ENCODE measurements at regions not wholly inside any gene's neighbourhood (a gene's known extent, or its start where the extent isn't known, plus 50 kb on each side); places are given as distances from the start of the nearest gene placed in this dataset.

GRCh38 chr5:39877479-39877878 lies 452.7 kb upstream of the DAB2 start:
- H3K4me2 ChIP-seq (ENCODE audit: low read length), result no peak overlapping the region
- no peak overlapping the region for H2BK5ac ChIP-seq (ENCODE audit: low read length)
- H3K56ac ChIP-seq (ENCODE audit: low read length), result no peak overlapping the region
- H3K79me2 ChIP-seq (ENCODE audit: control insufficient read depth, insufficient read depth, low read length), result no peaks in the 10 kb centered on the region
- no peak overlapping the region for H3K4me3 ChIP-seq (ENCODE audit: low read length)
- no peaks in the 10 kb centered on the region for H3K79me1 ChIP-seq (ENCODE audit: low read length)
- no CpG with 5 or more reads among the region's 3 CpGs for WGBS (ENCODE audit: extremely low coverage, insufficient coverage, low lambda C conversion rate)
- H3K27me3 ChIP-seq (ENCODE audit: insufficient read depth, low read length, poor library complexity), result no peaks in the 10 kb centered on the region
- no peak for DNase-seq
- H3K23ac ChIP-seq (ENCODE audit: low read length), result no peak overlapping the region
- no peak overlapping the region for H2BK15ac ChIP-seq (replicated peaks; ENCODE audit: low read depth)
- no peak overlapping the region for H3K18ac ChIP-seq (ENCODE audit: low read length)
- H3K36me3 ChIP-seq (ENCODE audit: control insufficient read depth, insufficient read depth, low read length), result no peaks in the 10 kb centered on the region
- no peak overlapping the region for H3K9ac ChIP-seq (ENCODE audit: low read length)
- no peak overlapping the region for H2BK120ac ChIP-seq (ENCODE audit: low read depth, low read length)
- no peak overlapping the region for H3K4ac ChIP-seq (ENCODE audit: low read depth, low read length)
- H4K8ac ChIP-seq (ENCODE audit: low read depth, low read length), result no peak overlapping the region
- no peak overlapping the region for H4K5ac ChIP-seq (ENCODE audit: low read length)
- no peaks in the 10 kb centered on the region for H3K4me1 ChIP-seq (ENCODE audit: control insufficient read depth, low read depth, low read length)
- H3K27ac ChIP-seq (ENCODE audit: low read depth, low read length), result no peak overlapping the region
- no peak overlapping the region for H2AK5ac ChIP-seq (ENCODE audit: low read length)

GRCh38 chr5:39876146-39876545 lies 451.4 kb upstream of the DAB2 start:
- Histone ChIP-seq H3K56ac (ENCODE audit: low read length) (no peak overlapping the region), H2BK5ac (ENCODE audit: low read length) (no peak overlapping the region), H3K18ac (ENCODE audit: low read length) (no peak overlapping the region), H2BK120ac (ENCODE audit: low read depth, low read length) (no peak overlapping the region), H3K9ac (ENCODE audit: low read length) (no peak overlapping the region), H3K23ac (ENCODE audit: low read length) (no peak overlapping the region), H3K4ac (ENCODE audit: low read depth, low read length) (no peak overlapping the region), H3K79me1 (ENCODE audit: low read length) (no peaks in the 10 kb centered on the region), H3K27me3 (ENCODE audit: insufficient read depth, low read length, poor library complexity) (no peaks in the 10 kb centered on the region), H4K8ac (ENCODE audit: low read depth, low read length) (no peak overlapping the region), H3K4me3 (ENCODE audit: low read length) (no peak overlapping the region), H4K5ac (ENCODE audit: low read length) (no peak overlapping the region), H3K79me2 (ENCODE audit: control insufficient read depth, insufficient read depth, low read length) (no peaks in the 10 kb centered on the region), H2BK15ac (replicated peaks; ENCODE audit: low read depth) (no peak overlapping the region), H3K4me2 (ENCODE audit: low read length) (no peak overlapping the region), H2AK5ac (ENCODE audit: low read length) (no peak overlapping the region), H3K4me1 (ENCODE audit: control insufficient read depth, low read depth, low read length) (no peaks in the 10 kb centered on the region), H3K36me3 (ENCODE audit: control insufficient read depth, insufficient read depth, low read length) (no peaks in the 10 kb centered on the region), H3K27ac (ENCODE audit: low read depth, low read length) (no peak overlapping the region)
- whole genome bisulfite sequencing (ENCODE audit: extremely low coverage, insufficient coverage, low lambda C conversion rate), result no CpG with 5 or more reads among the region's 1 CpG
- no peak for DNase-seq

- Histone ChIP-seq H3K4ac (ENCODE audit: low read depth, low read length) (no peak overlapping the region), H3K27me3 (ENCODE audit: insufficient read depth, low read length, poor library complexity) (no peaks in the 10 kb centered on the region), H3K4me1 (ENCODE audit: control insufficient read depth, low read depth, low read length) (no peaks in the 10 kb centered on the region), H3K36me3 (ENCODE audit: control insufficient read depth, insufficient read depth, low read length) (no peaks in the 10 kb centered on the region), H3K4me3 (ENCODE audit: low read length) (no peak overlapping the region), H2AK5ac (ENCODE audit: low read length) (no peak overlapping the region), H3K27ac (ENCODE audit: low read depth, low read length) (no peak overlapping the region), H3K79me1 (ENCODE audit: low read length) (no peaks in the 10 kb centered on the region), H2BK5ac (ENCODE audit: low read length) (no peak overlapping the region), H3K56ac (ENCODE audit: low read length) (no peak overlapping the region), H3K79me2 (ENCODE audit: control insufficient read depth, insufficient read depth, low read length) (no peaks in the 10 kb centered on the region), H2BK120ac (ENCODE audit: low read depth, low read length) (no peak overlapping the region), H3K23ac (ENCODE audit: low read length) (no peak overlapping the region), H3K4me2 (ENCODE audit: low read length) (no peak overlapping the region), H2BK15ac (replicated peaks; ENCODE audit: low read depth) (no peak overlapping the region), H4K8ac (ENCODE audit: low read depth, low read length) (no peak overlapping the region), H4K5ac (ENCODE audit: low read length) (no peak overlapping the region), H3K18ac (ENCODE audit: low read length) (no peak overlapping the region), H3K9ac (ENCODE audit: low read length) (no peak overlapping the region)
- no peak for DNase-seq
These were observed 445.4 kb upstream of the DAB2 start for GRCh38 chr5:39870137-39870536.

GRCh38 chr5:39869396-39869795 lies 444.6 kb upstream of the DAB2 start:
- no peak overlapping the region for H3K56ac ChIP-seq (ENCODE audit: low read length)
- H3K27me3 ChIP-seq (ENCODE audit: insufficient read depth, low read length, poor library complexity), result no peaks in the 10 kb centered on the region
- no peak overlapping the region for H4K8ac ChIP-seq (ENCODE audit: low read depth, low read length)
- no peak overlapping the region for H2AK5ac ChIP-seq (ENCODE audit: low read length)
- H2BK120ac ChIP-seq (ENCODE audit: low read depth, low read length), result no peak overlapping the region
- no peak overlapping the region for H3K23ac ChIP-seq (ENCODE audit: low read length)
- H3K9ac ChIP-seq (ENCODE audit: low read length), result no peak overlapping the region
- H2BK15ac ChIP-seq (replicated peaks; ENCODE audit: low read depth), result no peak overlapping the region
- no peaks in the 10 kb centered on the region for H3K36me3 ChIP-seq (ENCODE audit: control insufficient read depth, insufficient read depth, low read length)
- H3K79me2 ChIP-seq (ENCODE audit: control insufficient read depth, insufficient read depth, low read length), result no peaks in the 10 kb centered on the region
- H2BK5ac ChIP-seq (ENCODE audit: low read length), result no peak overlapping the region
- no peaks in the 10 kb centered on the region for H3K4me1 ChIP-seq (ENCODE audit: control insufficient read depth, low read depth, low read length)
- H3K4ac ChIP-seq (ENCODE audit: low read depth, low read length), result no peak overlapping the region
- H3K4me3 ChIP-seq (ENCODE audit: low read length), result no peak overlapping the region
- no peak overlapping the region for H3K18ac ChIP-seq (ENCODE audit: low read length)
- no peak overlapping the region for H3K27ac ChIP-seq (ENCODE audit: low read depth, low read length)
- H3K4me2 ChIP-seq (ENCODE audit: low read length), result no peak overlapping the region
- DNase-seq, result no peak
- H3K79me1 ChIP-seq (ENCODE audit: low read length), result no peaks in the 10 kb centered on the region
- no CpG with 5 or more reads among the region's 1 CpG for WGBS (ENCODE audit: extremely low coverage, insufficient coverage, low lambda C conversion rate)
- no peak overlapping the region for H4K5ac ChIP-seq (ENCODE audit: low read length)

- no peak overlapping the region for H3K4me2 ChIP-seq (ENCODE audit: low read length)
- no peaks in the 10 kb centered on the region for H3K4me1 ChIP-seq (ENCODE audit: control insufficient read depth, low read depth, low read length)
- no peaks in the 10 kb centered on the region for H3K79me1 ChIP-seq (ENCODE audit: low read length)
- H3K4me3 ChIP-seq (ENCODE audit: low read length), result no peak overlapping the region
- H3K4ac ChIP-seq (ENCODE audit: low read depth, low read length), result no peak overlapping the region
- H4K8ac ChIP-seq (ENCODE audit: low read depth, low read length), result no peak overlapping the region
- H3K27ac ChIP-seq (ENCODE audit: low read depth, low read length), result no peak overlapping the region
- H3K79me2 ChIP-seq (ENCODE audit: control insufficient read depth, insufficient read depth, low read length), result no peaks in the 10 kb centered on the region
- H2BK15ac ChIP-seq (replicated peaks; ENCODE audit: low read depth), result no peak overlapping the region
- H2AK5ac ChIP-seq (ENCODE audit: low read length), result no peak overlapping the region
- H3K9ac ChIP-seq (ENCODE audit: low read length), result no peak overlapping the region
- no peak overlapping the region for H3K18ac ChIP-seq (ENCODE audit: low read length)
- no peaks in the 10 kb centered on the region for H3K27me3 ChIP-seq (ENCODE audit: insufficient read depth, low read length, poor library complexity)
- no peak overlapping the region for H3K56ac ChIP-seq (ENCODE audit: low read length)
- no peaks in the 10 kb centered on the region for H3K36me3 ChIP-seq (ENCODE audit: control insufficient read depth, insufficient read depth, low read length)
- no peak for DNase-seq
- no peak overlapping the region for H3K23ac ChIP-seq (ENCODE audit: low read length)
- no peak overlapping the region for H4K5ac ChIP-seq (ENCODE audit: low read length)
- H2BK5ac ChIP-seq (ENCODE audit: low read length), result no peak overlapping the region
- H2BK120ac ChIP-seq (ENCODE audit: low read depth, low read length), result no peak overlapping the region
These were observed 443.1 kb upstream of the DAB2 start for GRCh38 chr5:39867923-39868322.

- Histone ChIP-seq H2BK15ac (replicated peaks; ENCODE audit: low read depth) (no peak overlapping the region), H3K4me2 (ENCODE audit: low read length) (no peak overlapping the region), H3K9ac (ENCODE audit: low read length) (no peak overlapping the region)
These were observed 439.3 kb upstream of the DAB2 start for GRCh38 chr5:39863926-39864552.

More at GRCh38 chr5:39863926-39864552, 439.3 kb upstream of the DAB2 start:
- no peak overlapping the region for H3K18ac ChIP-seq (ENCODE audit: low read length)
- no peaks in the 10 kb centered on the region for H3K79me2 ChIP-seq (ENCODE audit: control insufficient read depth, insufficient read depth, low read length)
- no peaks in the 10 kb centered on the region for H3K79me1 ChIP-seq (ENCODE audit: low read length)
- peak; percentile 3 for DNase-seq
- no CpG with 5 or more reads among the region's 7 CpGs for WGBS (ENCODE audit: extremely low coverage, insufficient coverage, low lambda C conversion rate)
- H4K5ac ChIP-seq (ENCODE audit: low read length), result no peak overlapping the region
- H3K56ac ChIP-seq (ENCODE audit: low read length), result no peak overlapping the region
- H2AK5ac ChIP-seq (ENCODE audit: low read length), result no peak overlapping the region
- H2BK120ac ChIP-seq (ENCODE audit: low read depth, low read length), result no peak overlapping the region
- no peak overlapping the region for H3K4ac ChIP-seq (ENCODE audit: low read depth, low read length)
- no peak overlapping the region for H3K27ac ChIP-seq (ENCODE audit: low read depth, low read length)
- H3K27me3 ChIP-seq (ENCODE audit: insufficient read depth, low read length, poor library complexity), result no peaks in the 10 kb centered on the region
- no peak overlapping the region for H4K8ac ChIP-seq (ENCODE audit: low read depth, low read length)
- H2BK5ac ChIP-seq (ENCODE audit: low read length), result no peak overlapping the region
- H3K4me1 ChIP-seq (ENCODE audit: control insufficient read depth, low read depth, low read length), result no peaks in the 10 kb centered on the region
- no peak overlapping the region for H3K23ac ChIP-seq (ENCODE audit: low read length)
- H3K4me3 ChIP-seq (ENCODE audit: low read length), result no peak overlapping the region
- no peaks in the 10 kb centered on the region for H3K36me3 ChIP-seq (ENCODE audit: control insufficient read depth, insufficient read depth, low read length)
